ENCODE measurements at regions not wholly inside any gene's neighbourhood (a gene's known extent, or its start where the extent isn't known, plus 50 kb on each side); places are given as distances from the start of the nearest gene placed in this dataset.

GRCh38 chr2:234374150-234374508 is 122.8 kb downstream of the ARL4C start:
- no peaks in the 10 kb centered on the region for H3K27me3 ChIP-seq (replicated peaks; ENCODE audit: insufficient read depth, low read depth, low read length, poor library complexity)
- DNase-seq (ENCODE audit: low spot score) = no peak
- no peak overlapping the region for H3K4me3 ChIP-seq (ENCODE audit: low read depth, low read length, poor library complexity, severe bottlenecking)
- ChIA-PET POLR2A (ENCODE audit: low non-redundant PET) (no interaction called here), CTCF (no interaction called here)
- BruUV-seq (replicated peaks) = no TSS peak
- H3K27ac ChIP-seq (ENCODE audit: low read depth, low read length, poor library complexity, severe bottlenecking) = no peak overlapping the region
- H3K36me3 ChIP-seq (ENCODE audit: insufficient read depth, low read length, poor library complexity, severe bottlenecking) = no peaks in the 10 kb centered on the region
- intact Hi-C loops (cut with micrococcal nuclease; ENCODE audit: unreplicated experiment) = no loop called here
- TF ChIP-seq CTCF (conservative IDR thresholded peaks at IDR 0.05; ENCODE audit: low read depth, low read length) (no peak), EZH2 (IDR thresholded peaks at IDR 0.05; ENCODE audit: borderline replicate concordance, low read depth, low read length, poor library complexity, severe bottlenecking) (no peak)
- peaks cover 3% of the 10 kb centered on the region for H3K4me1 ChIP-seq (ENCODE audit: insufficient read depth, low read length, poor library complexity, severe bottlenecking)
- no peaks in the 10 kb centered on the region for H3K9me3 ChIP-seq (ENCODE audit: low read depth, low read length, poor library complexity, severe bottlenecking)

GRCh38 chr2:234373481-234374149 is 123.3 kb downstream of the ARL4C start:
- POLR2A ChIA-PET (ENCODE audit: low non-redundant PET) = no interaction called here
- CTCF ChIA-PET = no interaction called here

GRCh38 chr2:234373060-234373459 is 123.8 kb downstream of the ARL4C start:
- Histone ChIP-seq H3K36me3 (ENCODE audit: insufficient read depth, low read length, poor library complexity, severe bottlenecking) (no peaks in the 10 kb centered on the region), H3K27me3 (replicated peaks; ENCODE audit: insufficient read depth, low read depth, low read length, poor library complexity) (no peaks in the 10 kb centered on the region), H3K4me3 (ENCODE audit: low read depth, low read length, poor library complexity, severe bottlenecking) (no peak overlapping the region), H3K27ac (ENCODE audit: low read depth, low read length, poor library complexity, severe bottlenecking) (no peak overlapping the region), H3K4me1 (ENCODE audit: insufficient read depth, low read length, poor library complexity, severe bottlenecking) (peaks cover under 1% of the 10 kb centered on the region), H3K9me3 (ENCODE audit: low read depth, low read length, poor library complexity, severe bottlenecking) (no peaks in the 10 kb centered on the region)
- TF ChIP-seq CTCF (conservative IDR thresholded peaks at IDR 0.05; ENCODE audit: low read depth, low read length) = no peak
- TF ChIP-seq EZH2 (IDR thresholded peaks at IDR 0.05; ENCODE audit: borderline replicate concordance, low read depth, low read length, poor library complexity, severe bottlenecking) = no peak
- ChIA-PET CTCF (no interaction called here), POLR2A (ENCODE audit: low non-redundant PET) (no interaction called here)
- intact Hi-C loops (cut with micrococcal nuclease; ENCODE audit: unreplicated experiment) = no loop called here
- DNase-seq (ENCODE audit: low spot score) = no peak
- no TSS peak for BruUV-seq (replicated peaks)

More at GRCh38 chr2:234373481-234374149, 123.3 kb downstream of the ARL4C start:
- no peaks in the 10 kb centered on the region for H3K27me3 ChIP-seq (replicated peaks; ENCODE audit: insufficient read depth, low read depth, low read length, poor library complexity)
- intact Hi-C loops (cut with micrococcal nuclease; ENCODE audit: unreplicated experiment) = no loop called here
- H3K9me3 ChIP-seq (ENCODE audit: low read depth, low read length, poor library complexity, severe bottlenecking) = no peaks in the 10 kb centered on the region
- no peaks in the 10 kb centered on the region for H3K36me3 ChIP-seq (ENCODE audit: insufficient read depth, low read length, poor library complexity, severe bottlenecking)
- no peak for TF ChIP-seq CTCF (conservative IDR thresholded peaks at IDR 0.05; ENCODE audit: low read depth, low read length)
- no peak for TF ChIP-seq EZH2 (IDR thresholded peaks at IDR 0.05; ENCODE audit: borderline replicate concordance, low read depth, low read length, poor library complexity, severe bottlenecking)
- H3K27ac ChIP-seq (ENCODE audit: low read depth, low read length, poor library complexity, severe bottlenecking) = no peak overlapping the region
- DNase-seq (ENCODE audit: low spot score) = no peak
- peaks cover 3% of the 10 kb centered on the region for H3K4me1 ChIP-seq (ENCODE audit: insufficient read depth, low read length, poor library complexity, severe bottlenecking)
- H3K4me3 ChIP-seq (ENCODE audit: low read depth, low read length, poor library complexity, severe bottlenecking) = no peak overlapping the region
- BruUV-seq (replicated peaks) = no TSS peak
